DMS53 (cell line): ENCODE measurements at regions not wholly inside any gene's neighbourhood (a gene's known extent, or its start where the extent isn't known, plus 50 kb on each side); places are given as distances from the start of the nearest gene placed in this dataset.
A peak's percentile ranks its signal among the peaks of the same experiment; 100 is the strongest.

Source experiments
- DNase-seq: peaks from one replicate; lab custom pipeline; 2025; lab: John Stamatoyannopoulos, UW

DNA sequence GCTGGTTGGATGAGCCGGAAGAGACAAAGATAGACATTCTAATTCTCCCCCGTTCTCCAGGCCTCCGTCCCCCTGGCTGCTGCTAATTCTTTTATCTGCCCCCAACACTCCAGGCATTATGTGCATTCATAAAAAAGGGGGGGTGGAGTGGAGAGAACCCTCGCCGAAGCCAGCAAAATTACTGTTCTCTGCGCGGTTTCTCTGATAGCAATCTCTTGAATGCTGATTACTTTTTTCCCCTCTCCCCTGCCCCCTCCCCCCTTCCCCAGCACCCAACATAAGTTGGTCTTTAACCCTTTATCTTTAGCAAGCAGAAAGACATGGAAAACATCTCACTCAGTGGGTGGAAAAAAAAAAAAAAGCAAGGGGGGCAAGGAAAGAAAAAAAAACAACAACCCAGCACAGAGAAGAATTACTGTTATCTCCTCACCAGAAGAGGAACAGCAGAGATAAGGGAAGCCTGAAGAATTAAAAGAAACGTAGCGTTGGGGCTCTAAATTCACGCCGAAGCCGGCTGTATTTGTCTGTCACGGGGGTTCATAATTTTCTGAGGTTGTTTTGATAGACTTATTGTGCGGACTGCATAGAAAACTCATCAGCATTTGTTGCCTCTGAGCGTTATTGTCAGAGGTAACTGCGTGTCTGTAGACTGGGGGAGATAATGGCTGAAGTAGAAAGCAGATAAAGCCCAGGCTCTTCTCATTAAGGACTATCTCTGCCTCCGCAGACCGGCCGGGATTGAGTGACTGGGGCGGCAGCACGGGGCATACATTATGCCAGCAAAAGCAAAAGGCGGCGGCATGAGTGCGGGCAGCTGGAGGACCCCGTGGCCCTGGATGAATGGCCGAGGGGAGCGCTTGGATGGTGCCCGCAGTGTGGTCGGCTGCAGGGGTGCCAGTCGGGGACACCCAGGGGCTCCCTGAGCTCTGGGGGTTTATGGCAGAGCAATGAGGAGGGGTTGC, 126.9 kb downstream of the MRM1 start:
- no peak for DNase-seq

DNA sequence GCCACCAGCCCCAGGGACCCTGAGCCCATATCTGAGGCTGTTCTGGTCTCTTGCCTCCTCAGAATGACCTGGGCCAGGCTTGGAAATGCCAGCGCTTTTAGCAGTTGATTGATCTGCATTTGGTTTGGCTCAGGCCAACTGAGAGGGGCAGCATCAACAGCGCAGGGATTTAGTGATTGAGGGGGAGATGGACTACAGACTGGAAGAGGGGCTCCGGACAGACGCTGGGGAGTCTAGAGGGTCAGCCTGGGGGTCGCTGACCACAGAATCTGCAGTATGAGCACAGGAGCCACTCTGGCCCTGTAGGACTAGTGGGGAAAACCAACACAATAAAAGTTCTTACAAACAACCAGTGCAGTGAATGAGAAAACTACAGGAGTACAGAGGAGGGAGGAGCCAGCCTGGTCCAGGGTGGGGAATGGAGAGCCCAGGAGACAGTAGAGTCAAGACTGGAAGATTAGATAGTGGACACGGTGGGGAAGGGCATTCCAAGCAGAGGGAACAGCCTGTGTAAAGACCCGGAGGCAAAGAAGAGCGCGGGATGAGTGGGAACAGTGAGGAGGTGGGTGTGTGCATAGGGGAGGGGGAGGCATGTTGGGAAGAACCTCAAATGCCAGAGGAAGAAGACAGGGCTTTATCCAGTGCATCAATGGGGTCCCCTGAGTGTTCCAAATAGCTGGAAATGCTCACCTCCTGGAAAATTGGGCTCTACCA, 128.9 kb downstream of the MRM1 start:
- no peak for DNase-seq

DNA sequence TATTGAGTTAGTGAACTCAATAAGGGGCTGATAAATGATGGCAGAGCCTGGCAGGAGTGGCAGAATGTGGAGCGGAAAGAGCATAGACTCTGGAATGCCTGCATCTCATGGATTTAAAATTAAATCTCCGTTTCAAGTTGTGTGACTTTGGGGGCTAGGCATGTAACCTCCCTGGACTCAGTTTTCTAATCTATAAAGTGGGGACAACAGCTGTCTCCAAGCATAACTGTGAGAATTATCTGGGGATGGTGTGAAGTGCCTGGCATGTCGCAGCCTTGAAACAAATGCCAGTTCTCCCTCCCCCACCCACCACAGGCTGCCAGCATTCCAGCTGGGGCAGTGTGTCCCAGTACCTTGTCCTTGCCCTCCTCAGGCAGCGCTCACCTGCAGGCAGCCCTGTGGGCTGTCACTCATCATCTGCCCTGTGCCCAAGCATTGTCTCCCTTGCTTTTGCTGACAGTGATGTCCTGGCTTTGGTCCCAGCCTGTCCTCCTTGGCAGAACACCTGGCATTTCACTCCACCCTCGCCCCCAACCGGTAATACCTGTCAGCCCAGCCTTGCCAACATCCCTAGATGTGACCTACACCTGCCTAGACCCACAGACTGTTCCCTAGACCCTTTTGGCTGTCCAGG, 129.6 kb downstream of the MRM1 start:
- peak; percentile 86 for DNase-seq

DNA sequence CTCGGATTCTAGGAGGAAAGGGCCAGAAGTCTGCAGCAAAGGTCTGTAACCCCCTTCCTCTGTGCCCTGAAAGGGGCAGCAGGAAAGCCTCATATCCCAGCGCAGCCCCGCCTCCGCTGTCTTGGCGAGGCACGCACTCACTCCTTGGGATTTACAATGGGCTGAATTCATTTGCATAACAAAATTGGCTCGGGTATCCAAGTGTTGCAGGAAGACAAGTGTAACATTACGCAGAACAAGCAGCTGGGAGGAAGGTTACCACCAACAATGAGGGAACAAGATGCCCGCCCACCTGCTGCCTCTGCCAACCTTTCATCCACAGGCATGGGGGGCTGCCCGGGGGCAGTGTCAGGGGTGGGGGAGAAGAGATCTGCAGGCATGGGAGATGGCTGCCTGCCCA, 130.4 kb downstream of the MRM1 start:
- no peak for DNase-seq

DNA sequence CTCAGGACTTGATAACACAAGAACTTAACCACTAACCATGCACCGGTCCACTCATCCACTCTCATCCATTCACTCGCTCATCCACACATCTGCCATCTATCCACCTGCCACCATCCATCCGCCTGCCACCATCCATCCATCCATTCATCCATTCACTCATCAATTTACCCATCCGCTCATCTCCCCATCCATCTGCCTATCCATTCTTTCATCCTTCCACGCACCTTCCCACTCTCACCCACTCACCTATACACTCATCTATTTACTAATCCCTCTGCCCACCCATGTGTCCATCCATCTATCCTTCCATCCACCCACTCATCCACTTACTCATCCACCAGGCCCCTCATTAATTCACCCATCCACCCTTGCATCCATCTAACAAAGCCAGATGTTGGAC, 131.0 kb downstream of the MRM1 start:
- no peak for DNase-seq

DNA sequence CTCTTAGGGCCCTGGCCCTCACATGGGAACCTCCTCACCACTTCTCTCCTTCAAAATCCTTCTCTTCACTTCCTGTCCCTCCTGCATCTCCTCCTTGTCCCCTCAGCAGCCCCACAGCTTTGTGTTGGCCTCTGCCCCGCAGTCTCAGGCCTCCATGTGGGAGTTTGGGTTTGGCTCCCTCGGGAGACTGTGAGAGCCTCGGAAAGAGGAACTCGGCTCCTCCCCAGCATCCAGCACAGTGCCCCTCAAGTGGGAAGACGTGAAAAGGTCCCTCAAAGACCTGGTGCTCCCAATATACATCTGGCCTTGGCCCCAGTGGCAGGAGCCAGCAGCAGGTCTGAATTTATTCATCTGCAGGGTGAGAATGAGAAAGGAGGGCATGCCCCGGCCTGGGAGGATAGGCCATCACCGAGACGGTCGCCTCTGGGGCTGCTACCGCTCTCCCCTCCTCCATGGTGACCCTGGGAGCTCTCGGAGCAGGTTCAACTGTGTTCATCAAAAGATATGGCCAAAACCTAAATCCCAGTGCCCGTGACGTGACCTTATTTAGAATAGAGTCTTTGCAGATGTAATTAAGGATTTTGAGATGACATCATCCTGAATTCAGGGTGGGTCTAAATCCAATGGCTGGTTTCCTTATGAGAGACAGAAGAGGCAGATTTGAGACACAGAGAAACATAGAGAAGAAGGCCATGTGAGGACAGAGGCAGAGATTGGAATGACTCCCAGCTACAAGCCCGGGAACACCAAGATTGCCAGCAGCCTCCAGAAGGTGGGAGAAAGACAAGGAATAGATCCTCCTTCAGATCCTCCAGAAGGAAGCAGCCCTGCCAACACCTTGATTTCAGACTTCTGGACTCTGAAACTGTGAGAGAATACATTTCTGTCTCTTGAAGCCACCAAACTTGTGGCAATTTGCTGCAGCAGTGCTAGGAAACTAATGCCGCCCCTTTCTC, 135.1 kb downstream of the MRM1 start:
- no peak for DNase-seq

DNA sequence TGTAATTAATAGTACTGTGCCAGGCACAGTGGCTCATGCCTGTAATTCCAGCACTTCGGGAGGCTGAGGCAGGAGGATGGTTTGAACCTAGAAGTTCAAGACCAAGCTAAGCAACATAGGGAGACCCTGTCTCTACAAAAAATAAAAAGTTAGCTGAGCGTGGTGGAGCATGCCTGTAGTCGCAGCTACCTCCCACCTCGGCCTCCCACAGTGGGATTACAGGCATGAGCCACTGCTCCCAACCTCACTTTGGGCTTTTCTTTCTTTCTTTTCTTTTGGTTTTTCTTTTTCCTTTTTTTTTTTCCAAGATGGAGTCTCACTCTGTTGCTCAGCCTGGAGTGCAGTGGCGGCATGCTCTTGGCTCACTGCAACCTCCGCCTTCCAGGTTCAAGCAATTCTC, 137.8 kb downstream of the MRM1 start:
- DNase-seq, result no peak

DNA sequence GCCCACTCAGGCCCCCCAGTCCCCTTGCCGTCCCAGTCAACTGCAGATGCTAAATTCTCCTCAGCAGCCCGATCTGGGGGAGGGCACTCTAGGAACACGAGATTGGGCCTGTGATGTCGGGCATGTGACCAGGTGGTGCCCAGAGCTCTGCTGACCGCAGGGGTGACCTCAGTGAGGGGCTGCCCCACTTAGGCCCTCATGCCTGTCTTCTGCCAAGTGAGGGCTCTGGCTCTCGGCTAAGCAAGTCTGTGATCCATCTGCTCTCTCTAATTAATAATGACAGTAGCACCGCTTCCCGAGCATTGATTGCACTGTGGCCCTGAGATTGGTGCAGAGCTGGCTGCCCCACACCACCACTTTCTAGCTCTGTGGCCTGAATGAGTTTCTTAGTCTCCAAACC, 138.8 kb downstream of the MRM1 start:
- DNase-seq, result no peak

DNA sequence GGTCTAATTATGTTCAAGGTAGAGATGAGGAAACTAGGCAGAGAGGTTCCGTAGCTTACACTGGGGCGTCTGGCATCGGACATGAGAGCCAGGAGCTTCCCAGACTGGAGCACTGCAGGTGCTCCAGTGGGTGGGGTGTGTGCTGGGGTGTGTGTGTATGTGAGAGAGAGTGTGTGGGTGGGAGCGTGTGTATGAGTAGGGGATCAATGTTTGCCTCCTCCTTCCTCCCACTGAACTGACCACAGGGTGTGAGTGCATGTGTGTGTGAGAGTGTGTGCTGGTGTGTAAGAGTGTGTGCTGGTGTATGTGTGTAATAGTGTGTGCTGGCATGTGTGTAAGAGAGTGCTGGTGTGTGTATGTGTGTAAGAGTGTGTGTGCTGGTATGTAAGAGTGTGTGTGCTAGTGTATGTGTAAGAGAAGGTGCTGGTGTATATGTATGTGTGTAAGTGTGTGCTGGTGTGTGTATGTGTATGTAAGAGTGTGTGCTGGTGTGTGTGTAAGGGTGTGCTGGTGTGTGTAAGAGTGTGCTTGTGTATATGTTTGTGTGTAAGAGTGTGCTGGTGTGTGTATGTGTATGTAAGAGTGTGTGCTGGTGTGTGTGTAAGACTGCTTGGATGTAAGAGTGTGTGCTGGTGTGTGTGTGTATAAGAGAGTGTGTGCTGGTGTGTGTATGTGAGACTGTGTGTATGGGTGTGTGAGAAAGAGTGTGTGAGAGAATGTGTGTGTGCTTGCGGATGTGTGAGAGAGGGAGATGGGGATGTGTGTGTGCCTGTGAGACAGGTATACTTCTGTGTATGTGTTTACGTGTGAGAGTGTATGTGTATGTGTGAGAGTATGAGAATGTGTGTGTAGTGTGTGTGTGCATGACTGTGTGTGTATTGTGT, 139.9 kb downstream of the MRM1 start:
- no peak for DNase-seq

DNA sequence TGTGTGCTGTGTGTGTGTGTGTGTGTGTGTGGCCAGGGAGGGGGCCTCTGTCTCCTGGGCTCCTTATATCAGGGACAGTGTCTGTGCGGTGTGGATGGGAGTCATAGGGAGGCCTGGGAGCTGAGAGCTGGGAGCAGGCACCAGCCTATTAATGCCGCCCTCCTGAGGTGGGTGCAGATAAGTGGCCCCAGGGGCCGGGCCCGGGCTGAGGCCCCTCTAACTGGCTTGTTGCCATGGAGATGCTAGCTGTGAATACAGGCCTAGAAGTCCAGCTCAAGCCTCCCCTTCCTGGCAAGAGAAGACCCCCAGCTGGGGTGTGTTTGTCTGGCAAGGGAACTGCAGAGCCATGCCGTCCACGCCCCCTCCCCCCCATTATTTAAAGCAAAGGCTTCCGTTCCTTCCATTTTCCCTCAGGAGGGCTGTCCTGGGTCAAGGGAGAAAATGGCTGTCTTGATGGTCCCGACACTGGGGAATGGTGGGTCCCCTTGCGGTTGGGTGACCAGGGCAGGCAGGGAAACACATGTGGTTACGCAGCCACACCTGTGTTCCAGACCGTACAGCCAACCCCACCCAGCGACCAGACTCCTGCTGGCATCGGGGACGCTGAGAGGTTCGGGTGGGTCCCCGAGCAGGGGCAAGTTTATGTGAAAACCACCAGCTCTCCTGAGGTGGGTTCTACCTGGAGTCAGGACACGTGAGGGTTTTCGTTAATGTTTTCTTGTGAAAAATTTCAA, 141.1 kb downstream of the MRM1 start:
- DNase-seq, result no peak

DNA sequence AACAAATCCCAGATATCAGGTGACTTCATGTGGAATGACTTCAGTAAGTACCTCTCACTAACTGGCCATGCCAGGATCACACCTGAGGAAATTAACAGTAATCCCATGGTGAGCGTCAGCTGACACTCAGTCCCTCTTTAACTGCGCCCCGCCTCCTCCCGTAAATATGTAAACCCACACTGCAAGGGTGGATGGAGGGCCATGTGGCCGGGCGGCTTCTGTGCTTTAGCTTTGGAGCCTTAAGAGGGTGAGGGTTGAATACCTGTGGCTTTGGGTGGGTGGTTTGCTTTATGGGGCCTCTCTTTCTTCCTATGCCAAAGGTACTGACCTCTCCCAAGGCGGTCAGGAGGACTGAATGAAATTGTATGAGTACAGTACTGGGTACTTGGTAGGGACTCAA, 141.7 kb downstream of the MRM1 start:
- DNase-seq, result peak; percentile 22

DNA sequence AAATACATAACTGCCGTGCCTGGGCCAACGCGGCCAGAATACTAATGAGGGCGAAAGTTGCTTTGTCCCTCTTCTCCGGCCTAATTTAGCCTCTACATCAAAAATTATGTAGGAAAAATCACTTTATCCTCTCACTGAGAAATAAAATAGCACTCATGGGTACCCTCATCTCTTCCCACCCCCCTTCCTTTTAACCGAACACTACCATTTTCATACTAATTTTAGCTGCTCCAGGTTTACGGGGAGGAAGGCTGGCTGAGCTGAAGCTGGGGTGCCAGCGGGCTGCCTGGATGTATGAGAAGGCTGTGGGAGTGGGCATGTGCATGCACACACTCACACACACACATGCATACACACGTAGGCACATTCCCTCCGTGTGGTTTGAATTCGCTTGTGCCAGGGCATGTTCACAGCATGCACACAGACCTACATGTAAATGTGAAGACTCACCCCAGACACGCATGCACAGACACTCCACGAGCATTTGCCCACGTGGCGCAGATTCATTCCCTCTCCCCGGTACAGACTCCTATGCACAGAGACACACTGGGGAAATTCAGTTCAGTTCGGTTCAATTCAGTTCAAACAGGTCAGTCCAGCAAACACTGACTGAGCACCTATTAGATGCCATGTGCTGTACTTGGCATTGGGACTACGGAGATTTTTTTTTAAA, 145.1 kb downstream of the MRM1 start:
- DNase-seq, result no peak

DNA sequence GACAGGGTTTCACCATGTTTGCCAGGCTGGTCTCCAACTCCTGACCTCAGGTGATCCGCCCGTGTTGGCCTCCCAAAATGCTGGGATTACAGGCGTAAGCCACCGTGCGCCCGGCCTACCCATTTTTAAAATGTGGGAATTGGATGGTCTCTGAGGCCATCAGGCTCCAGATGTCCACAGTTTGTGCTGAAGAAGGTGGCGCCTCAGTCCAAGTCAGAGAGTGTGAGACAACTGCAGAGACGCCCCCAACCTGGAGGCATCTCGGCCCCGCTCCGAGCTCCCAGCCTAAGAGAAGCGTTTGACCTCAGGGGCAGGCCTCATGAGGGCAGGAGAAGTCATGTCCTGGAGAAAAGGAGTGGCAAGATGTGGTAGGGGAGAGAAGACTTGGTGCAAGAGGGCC, 146.5 kb downstream of the MRM1 start:
- DNase-seq, result no peak

DNA sequence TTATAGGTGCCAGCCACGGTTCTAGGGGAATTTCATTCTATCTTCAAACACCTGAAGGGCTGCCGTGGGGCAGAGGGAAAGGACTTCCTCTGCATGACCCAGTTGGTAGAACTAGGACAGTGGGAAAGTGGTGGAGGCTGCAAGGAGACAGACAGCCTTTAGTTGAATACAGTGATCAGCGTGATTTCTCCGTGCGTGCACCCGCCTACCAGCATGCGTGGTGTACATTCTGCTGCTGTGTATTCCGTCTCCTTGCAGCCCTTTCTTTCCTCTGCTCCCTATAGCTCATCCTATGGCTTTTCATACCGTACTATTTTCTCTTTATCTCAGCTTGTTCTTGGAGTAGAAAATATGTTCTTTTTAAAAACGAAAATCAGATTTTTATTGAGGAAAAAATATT, 146.9 kb downstream of the MRM1 start:
- DNase-seq, result no peak

DNA sequence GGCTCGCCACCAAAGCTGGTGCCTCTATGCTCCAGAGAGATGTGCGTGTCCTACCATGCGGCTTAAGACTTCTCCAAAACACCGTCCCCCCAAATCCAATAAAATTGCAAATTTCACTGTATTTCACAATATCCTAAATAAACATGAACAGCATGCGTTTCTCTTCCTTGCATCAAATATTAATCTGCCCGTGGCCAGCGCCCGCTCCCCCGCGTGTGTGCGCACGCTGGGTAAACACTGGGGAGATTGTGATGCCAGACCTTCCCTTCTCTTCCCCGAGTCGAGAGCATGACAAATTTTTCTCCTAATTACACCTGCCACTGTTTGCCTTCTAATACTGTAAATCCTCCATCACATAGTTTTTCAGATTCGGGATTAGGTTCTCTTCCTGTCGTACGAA, 148.1 kb downstream of the MRM1 start:
- DNase-seq, result peak; percentile 22

DNA sequence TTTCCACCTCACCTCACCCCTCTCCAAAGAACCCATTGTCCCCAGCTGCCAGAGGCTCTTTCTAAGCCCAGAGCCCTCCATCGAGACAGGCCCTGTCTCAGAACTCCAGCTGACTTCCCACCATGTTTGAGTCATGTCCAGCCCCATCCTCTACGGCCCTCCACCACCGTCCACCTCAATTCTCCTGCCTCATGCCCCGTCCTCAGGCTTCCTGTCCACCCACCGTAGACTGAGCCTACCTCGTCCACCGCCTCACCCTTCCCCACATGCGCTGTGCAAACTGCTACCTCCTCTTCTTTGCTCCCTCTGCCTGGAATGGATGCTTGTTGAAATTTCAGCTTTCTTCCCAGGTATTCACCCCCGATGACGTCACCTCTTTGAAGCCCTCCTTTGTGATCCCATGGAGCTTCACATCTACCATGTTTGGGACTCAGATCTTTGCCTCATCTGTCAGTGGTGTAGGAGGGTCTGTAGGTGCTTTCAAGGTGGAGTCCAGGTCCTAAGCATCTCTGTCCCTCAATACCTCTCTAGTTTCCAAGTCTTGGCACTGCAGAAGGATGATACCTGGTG, 149.0 kb downstream of the MRM1 start:
- DNase-seq, result no peak

DNA sequence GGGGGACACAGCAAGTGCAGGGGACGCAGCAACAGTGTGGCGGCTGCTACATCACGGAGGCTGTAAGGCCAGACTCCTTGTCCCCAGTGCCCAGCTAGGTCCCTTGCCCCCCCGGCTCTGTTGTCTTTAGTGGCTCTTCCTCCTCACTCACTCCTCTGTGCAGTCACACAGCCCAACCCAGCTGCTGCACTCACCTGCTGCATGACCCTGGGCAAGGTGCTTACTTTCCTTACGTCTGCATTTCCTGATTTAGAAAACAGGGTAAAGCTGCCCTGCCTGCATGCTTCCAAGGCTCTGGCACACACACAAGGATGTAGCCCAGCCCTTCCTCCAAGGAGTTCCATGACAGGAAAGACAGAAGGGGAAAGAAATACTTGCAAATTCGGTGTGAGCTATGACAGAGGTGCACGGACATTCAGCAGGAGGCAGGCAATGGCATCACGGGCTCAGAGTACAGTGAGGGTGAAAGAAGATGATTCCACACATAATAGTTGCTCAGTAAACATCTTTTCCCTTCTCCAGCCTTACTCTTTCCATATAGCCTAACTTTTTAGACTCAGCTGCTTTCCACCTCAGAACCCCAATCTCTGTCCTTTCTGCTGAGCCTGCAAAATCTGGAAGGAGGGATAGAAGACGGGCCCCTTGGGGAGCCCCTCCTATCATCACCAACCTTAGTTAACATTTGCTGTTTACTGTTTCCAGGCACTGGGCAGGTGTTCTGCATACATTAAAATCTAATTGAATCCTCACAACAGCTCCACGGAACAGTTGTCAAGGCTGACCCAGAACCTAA, 150.9 kb downstream of the MRM1 start:
- no peak for DNase-seq

DNA sequence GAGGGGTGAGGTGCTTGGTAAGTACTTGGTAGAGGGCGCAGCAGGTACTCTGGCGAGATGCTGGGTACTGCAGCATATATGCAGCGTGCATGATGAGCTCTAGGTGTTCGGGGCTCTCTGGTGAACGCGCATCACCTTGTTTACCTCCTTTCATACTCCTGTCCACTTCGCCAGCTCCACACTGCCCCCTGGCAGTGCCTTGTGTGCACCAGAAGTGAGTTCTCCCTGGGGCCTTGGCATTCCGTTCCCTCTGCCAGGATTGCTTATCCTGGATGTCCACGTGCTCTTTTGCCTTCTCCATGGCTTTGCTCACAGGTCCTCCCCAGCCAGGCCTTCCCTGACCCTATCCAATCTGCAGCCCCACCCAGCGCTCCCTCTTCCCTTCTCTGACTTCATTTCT, 154.2 kb downstream of the MRM1 start:
- DNase-seq, result peak; percentile 72
